CD4-positive, alpha-beta T cell treated with Interleukin-21 for 1 hour (primary cell): ENCODE measurements at regions not wholly inside any gene's neighbourhood (a gene's known extent, or its start where the extent isn't known, plus 50 kb on each side); places are given as distances from the start of the nearest gene placed in this dataset.
"Not testable (repeated sequence)": the region's sequence is repeated elsewhere in the genome, so short reads cannot be mapped to it uniquely, and the experiment has no call there.

Experiments
- DNase-seq: peaks from one replicate; pipeline ENCODE4 v3.0.0-alpha.2; 2020

GRCh38 chr2:182477774-182478173 lies 50.9 kb upstream of the PDE1A start:
- DNase-seq = no peak

GRCh38 chr2:182481676-182482075 lies 54.8 kb upstream of the PDE1A start:
- no peak for DNase-seq

GRCh38 chr2:182482511-182482910 lies 55.7 kb upstream of the PDE1A start:
- DNase-seq = no peak

GRCh38 chr2:182496596-182496995 lies 69.8 kb upstream of the PDE1A start:
- no peak for DNase-seq

GRCh38 chr2:182499706-182500470 lies 73.1 kb upstream of the PDE1A start:
- no peak for DNase-seq

GRCh38 chr2:182503886-182504285 lies 77.0 kb upstream of the PDE1A start:
- DNase-seq = no peak

GRCh38 chr2:182504903-182505302 lies 78.1 kb upstream of the PDE1A start:
- DNase-seq = no peak

- DNase-seq = no peak
These were observed 79.8 kb upstream of the PDE1A start for GRCh38 chr2:182506606-182507005.

- DNase-seq = not testable (repeated sequence)
These were observed 81.7 kb upstream of the PDE1A start for GRCh38 chr2:182508583-182508982.

- DNase-seq = no peak
These were observed 82.4 kb upstream of the PDE1A start for GRCh38 chr2:182509216-182509615.

GRCh38 chr2:182521453-182522404 lies 94.9 kb upstream of the PDE1A start:
- no peak for DNase-seq

GRCh38 chr2:182522405-182522896 lies 95.6 kb upstream of the PDE1A start:
- no peak for DNase-seq

GRCh38 chr2:182522972-182523473 lies 96.2 kb upstream of the PDE1A start:
- DNase-seq = no peak

GRCh38 chr2:182530636-182531035 lies 103.8 kb upstream of the PDE1A start:
- no peak for DNase-seq

GRCh38 chr2:182540252-182540651 lies 113.4 kb upstream of the PDE1A start:
- DNase-seq = no peak

GRCh38 chr2:182541268-182541667 lies 114.4 kb upstream of the PDE1A start:
- DNase-seq = no peak

GRCh38 chr2:182542501-182543258 lies 115.8 kb upstream of the PDE1A start:
- no peak for DNase-seq

- no peak for DNase-seq
These were observed 117.1 kb upstream of the PDE1A start for GRCh38 chr2:182543741-182544525.

- DNase-seq = no peak
These were observed 118.8 kb upstream of the PDE1A start for GRCh38 chr2:182545420-182546167.

- no peak for DNase-seq
These were observed 121.5 kb upstream of the PDE1A start for GRCh38 chr2:182548031-182548950.
